ENCODE measurements at regions not wholly inside any gene's neighbourhood (a gene's known extent, or its start where the extent isn't known, plus 50 kb on each side); places are given as distances from the start of the nearest gene placed in this dataset.
"Not testable (repeated sequence)": the region's sequence is repeated elsewhere in the genome, so short reads cannot be mapped to it uniquely, and the experiment has no call there.

GRCh38 chr5:109990723-109991359, 301.1 kb downstream of the MAN2A1 start:
- DNase-seq (ENCODE audit: low spot score), result no peak

GRCh38 chr5:109992264-109992915, 302.7 kb downstream of the MAN2A1 start:
- DNase-seq (ENCODE audit: low spot score), result no peak

GRCh38 chr5:109994135-109994534, 304.4 kb downstream of the MAN2A1 start:
- no peak for DNase-seq (ENCODE audit: low spot score)

- DNase-seq (ENCODE audit: low spot score), result no peak
Measured at GRCh38 chr5:109996246-109996645, 306.5 kb downstream of the MAN2A1 start.

- no peak for DNase-seq (ENCODE audit: low spot score)
Measured at GRCh38 chr5:109997161-109997560, 307.4 kb downstream of the MAN2A1 start.

- no peak for DNase-seq (ENCODE audit: low spot score)
Measured at GRCh38 chr5:109998208-109998607, 308.5 kb downstream of the MAN2A1 start.

- DNase-seq (ENCODE audit: low spot score), result no peak
Measured at GRCh38 chr5:109998726-109999125, 309.0 kb downstream of the MAN2A1 start.

- DNase-seq (ENCODE audit: low spot score), result no peak
Measured at GRCh38 chr5:110001648-110002047, 311.9 kb downstream of the MAN2A1 start.

- no peak for DNase-seq (ENCODE audit: low spot score)
Measured at GRCh38 chr5:110002652-110003051, 312.9 kb downstream of the MAN2A1 start.

GRCh38 chr5:110005907-110006562, 316.3 kb downstream of the MAN2A1 start:
- DNase-seq (ENCODE audit: low spot score), result not testable (repeated sequence)

- DNase-seq (ENCODE audit: low spot score), result no peak
Measured at GRCh38 chr5:110007101-110007500, 317.4 kb downstream of the MAN2A1 start.

GRCh38 chr5:110008131-110008530, 318.4 kb downstream of the MAN2A1 start:
- no peak for DNase-seq (ENCODE audit: low spot score)

GRCh38 chr5:110012145-110012544, 322.4 kb downstream of the MAN2A1 start:
- no peak for DNase-seq (ENCODE audit: low spot score)

GRCh38 chr5:110013017-110013416, 323.3 kb downstream of the MAN2A1 start:
- no peak for DNase-seq (ENCODE audit: low spot score)

- DNase-seq (ENCODE audit: low spot score), result no peak
Measured at GRCh38 chr5:110017854-110018253, 328.1 kb downstream of the MAN2A1 start.

- DNase-seq (ENCODE audit: low spot score), result no peak
Measured at GRCh38 chr5:110018509-110018908, 328.8 kb downstream of the MAN2A1 start.

- no peak for DNase-seq (ENCODE audit: low spot score)
Measured at GRCh38 chr5:110019119-110019518, 329.4 kb downstream of the MAN2A1 start.

GRCh38 chr5:110019780-110020179, 330.1 kb downstream of the MAN2A1 start:
- no peak for DNase-seq (ENCODE audit: low spot score)

- DNase-seq (ENCODE audit: low spot score), result no peak
Measured at GRCh38 chr5:110021251-110021650, 331.5 kb downstream of the MAN2A1 start.

- DNase-seq (ENCODE audit: low spot score), result no peak
Measured at GRCh38 chr5:110025160-110025559, 335.4 kb downstream of the MAN2A1 start.

- no peak for DNase-seq (ENCODE audit: low spot score)
Measured at GRCh38 chr5:110027527-110028322, 338.0 kb downstream of the MAN2A1 start.

GRCh38 chr5:110031402-110032140, 341.8 kb downstream of the MAN2A1 start:
- no peak for DNase-seq (ENCODE audit: low spot score)

All from COLO829 (cell line).